ENCODE measurements at regions not wholly inside any gene's neighbourhood (a gene's known extent, or its start where the extent isn't known, plus 50 kb on each side); places are given as distances from the start of the nearest gene placed in this dataset.
"Not testable (repeated sequence)": the region's sequence is repeated elsewhere in the genome, so short reads cannot be mapped to it uniquely, and the experiment has no call there.

DNA sequence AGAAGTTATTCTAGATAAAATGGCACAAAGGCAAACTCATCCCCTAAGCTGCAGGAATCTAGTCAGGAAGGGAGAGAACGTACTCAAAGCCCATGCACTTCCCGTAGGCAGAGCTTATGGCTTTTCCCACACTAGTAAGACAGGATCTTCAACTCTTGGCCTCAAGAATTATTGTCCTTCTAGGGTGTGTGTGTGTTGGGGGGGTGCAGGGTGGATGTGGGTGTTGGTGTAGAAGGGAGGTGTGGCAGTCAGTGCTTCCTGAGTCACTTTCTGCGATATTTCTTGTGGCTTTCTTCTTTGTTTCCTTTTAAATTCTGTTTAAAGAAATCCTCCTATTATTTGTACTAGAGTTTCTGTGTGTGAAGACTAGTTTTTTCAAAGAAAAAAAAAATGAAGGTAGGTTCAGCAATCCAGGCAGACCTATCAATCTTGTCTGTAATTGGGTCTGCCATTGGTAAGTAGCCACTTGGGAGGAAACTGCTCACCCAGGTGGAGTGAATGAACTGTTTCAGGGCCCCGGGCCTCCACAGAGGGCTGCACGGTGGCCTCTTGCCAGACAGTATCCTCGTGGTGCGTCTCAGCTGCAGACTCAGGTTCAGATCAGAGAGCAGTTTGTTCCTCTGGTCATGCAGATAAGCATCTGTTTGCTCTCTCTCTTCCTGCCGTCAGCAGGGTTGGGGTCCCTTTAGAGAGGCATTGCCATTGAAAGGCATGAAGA lies 131.9 kb downstream of the NPR3 start:
- ChIA-PET CTCF (no interaction called here), POLR2A (no interaction called here)

DNA sequence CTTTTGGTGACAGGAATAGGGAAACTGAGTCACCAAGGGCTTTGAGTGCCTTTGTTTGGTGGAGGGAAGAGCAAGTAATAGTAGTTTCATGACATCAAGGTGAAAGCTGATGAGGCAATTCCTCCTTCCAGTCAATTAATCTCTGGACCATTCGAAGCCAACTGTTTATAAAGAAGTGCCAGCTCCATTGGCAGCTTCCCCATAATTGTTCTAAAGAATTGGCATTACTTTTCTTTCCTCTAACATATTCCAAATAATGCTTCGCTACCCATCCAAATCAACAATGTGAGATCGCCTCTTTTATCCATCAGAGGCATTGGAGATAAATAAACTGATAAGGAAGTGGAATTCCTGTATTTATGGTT lies 132.4 kb downstream of the NPR3 start:
- POLR2A ChIA-PET = no interaction called here
- CTCF ChIA-PET = no interaction called here

- POLR2A ChIA-PET = no interaction called here
- CTCF ChIA-PET = no interaction called here
Measured at GRCh38 chr5:32845171-32845570, 134.1 kb downstream of the NPR3 start.

DNA sequence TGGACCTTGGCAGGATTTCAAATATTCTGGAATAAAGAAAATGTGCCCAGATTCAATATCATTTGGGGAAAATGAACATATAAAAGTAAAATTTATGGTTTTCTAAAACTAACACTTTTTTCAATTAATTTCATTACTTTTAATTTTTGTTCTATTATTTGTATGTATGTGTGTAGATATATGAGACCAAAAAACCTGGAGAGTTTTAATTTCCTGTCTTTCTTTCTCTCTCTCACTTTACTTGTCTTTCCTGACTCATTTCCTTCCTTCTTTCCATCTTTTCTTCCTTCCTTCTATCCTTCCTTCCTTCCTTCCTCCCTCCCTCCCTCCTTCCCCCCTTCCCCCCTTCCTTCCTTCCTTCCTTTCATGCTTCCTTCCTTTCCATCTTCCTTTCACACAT lies 137.0 kb downstream of the NPR3 start:
- ChIA-PET POLR2A (no interaction called here), CTCF (no interaction called here)

DNA sequence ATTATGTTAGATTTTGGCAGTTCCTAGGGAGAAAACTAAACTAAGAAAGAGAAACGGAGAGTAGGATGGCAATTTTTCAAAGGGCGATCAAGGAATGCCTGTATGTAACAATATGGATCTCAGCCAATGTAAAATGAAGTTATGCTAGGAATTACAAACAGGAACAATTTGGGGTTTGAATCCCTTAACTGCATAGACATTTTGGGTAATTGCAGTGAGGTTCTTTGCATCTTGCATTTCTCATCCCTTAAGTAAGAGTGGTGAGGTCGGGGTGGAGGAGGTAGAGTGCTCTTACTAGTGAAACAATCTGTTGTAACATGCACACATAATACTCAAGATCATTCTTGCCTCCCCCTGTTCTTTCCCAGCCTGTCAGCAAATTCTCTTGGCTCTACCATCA lies 137.6 kb downstream of the NPR3 start:
- POLR2A ChIA-PET = no interaction called here
- CTCF ChIA-PET = no interaction called here

DNA sequence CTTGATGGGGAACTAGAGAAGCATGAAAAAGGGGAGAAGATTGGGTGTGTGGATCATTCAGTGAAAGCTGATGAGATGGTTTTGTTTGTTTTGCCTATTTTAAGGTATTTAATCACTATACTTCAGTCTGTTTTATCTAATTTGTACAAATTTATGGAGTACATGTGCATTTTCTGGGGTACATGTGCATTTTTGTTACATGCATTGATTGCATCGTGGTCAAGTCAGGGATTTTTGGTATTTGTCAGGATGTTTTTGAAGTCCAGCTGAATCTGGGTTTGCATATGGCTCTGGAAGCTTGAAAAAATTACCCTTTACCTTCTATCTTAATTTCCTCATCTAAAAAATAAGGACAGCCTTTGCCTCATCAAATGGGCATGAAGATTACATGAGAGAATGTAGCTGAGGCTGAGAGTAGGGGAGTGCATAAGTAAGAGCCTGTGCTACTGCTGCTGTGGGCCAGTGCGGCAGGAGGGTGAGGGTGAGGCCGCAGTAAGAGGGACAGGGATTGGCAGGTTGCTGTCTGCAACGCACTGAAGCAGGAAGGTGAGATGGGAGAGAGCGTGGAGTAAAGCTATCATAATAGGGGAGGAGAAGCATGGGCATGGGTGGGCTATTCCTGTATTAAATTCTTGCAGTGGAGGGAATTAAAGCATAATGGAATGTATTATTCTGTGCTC lies 139.8 kb downstream of the NPR3 start:
- CTCF ChIA-PET = no interaction called here
- POLR2A ChIA-PET = no interaction called here

- ChIA-PET POLR2A (no interaction called here), CTCF (no interaction called here)
Measured at GRCh38 chr5:32851559-32852173, 140.5 kb downstream of the NPR3 start.

- ChIA-PET CTCF (no interaction called here), POLR2A (no interaction called here)
Measured at GRCh38 chr5:32852535-32852934, 141.4 kb downstream of the NPR3 start.

GRCh38 chr5:32852976-32853375 lies 141.9 kb downstream of the NPR3 start:
- CTCF ChIA-PET = no interaction called here
- POLR2A ChIA-PET = no interaction called here

GRCh38 chr5:32854473-32854872 lies 143.4 kb downstream of the NPR3 start:
- POLR2A ChIA-PET = no interaction called here
- CTCF ChIA-PET = no interaction called here

DNA sequence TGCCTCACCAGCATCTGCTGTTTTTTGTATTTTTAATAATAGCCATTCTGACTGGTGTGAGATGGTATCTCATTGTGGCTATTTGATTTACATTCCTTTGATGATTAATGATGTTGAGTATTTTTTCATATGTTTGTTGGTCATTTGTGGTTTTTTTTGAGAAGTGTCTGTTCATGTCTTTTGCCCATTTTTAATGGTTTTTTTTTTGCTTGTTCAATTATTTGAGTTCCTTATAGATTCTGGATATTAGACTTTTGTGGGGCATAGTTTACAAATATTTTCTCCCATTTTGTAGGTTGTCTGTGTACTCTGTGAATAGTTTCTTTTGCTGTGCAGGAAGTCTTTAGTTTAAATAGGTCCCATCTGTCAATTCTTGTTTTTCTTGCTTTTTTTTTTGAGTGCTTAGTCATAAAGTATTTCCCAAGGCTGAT lies 148.1 kb downstream of the NPR3 start:
- CTCF ChIA-PET = no interaction called here
- POLR2A ChIA-PET = no interaction called here

DNA sequence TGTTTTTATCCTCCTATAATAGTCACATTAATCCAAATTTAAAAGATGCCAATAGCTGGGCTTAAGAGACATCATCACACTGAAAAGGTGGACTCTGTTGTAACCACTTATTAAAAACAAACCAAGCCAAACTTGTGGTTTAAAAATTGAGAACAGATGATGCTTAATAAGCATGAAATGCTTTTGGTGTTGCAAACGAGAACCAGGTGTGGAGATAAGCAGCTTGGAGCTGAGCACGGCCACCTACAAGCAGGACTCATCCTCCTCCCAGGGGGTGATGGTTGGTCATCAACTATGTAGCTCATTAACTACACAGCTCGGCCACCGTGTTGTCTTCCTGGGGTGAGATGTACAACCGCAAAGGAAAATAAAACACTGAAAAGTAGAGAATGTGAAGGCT lies 154.4 kb downstream of the NPR3 start:
- ChIA-PET POLR2A (no interaction called here), CTCF (no interaction called here)

DNA sequence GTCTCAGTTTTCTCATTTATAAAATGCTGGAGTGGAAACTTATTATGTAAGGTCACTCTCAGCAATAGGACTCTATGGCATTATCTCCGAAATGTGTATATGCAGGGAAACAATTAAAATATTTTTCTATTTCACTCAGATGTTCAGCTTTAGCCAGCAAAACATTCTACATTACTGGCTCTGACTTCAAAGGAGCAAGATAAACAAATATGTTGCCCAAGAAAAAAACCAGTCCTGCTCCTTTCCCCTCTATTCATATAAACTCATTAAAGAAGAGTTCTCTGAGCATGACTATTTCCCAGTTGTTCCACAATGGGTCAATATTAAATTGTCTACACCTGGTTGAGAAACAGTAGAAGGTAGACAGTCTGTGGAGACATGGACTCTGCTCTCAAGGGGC lies 155.0 kb downstream of the NPR3 start:
- POLR2A ChIA-PET = no interaction called here
- CTCF ChIA-PET = no interaction called here

GRCh38 chr5:32869216-32869615 lies 158.1 kb downstream of the NPR3 start:
- ChIA-PET POLR2A (no interaction called here), CTCF (no interaction called here)

DNA sequence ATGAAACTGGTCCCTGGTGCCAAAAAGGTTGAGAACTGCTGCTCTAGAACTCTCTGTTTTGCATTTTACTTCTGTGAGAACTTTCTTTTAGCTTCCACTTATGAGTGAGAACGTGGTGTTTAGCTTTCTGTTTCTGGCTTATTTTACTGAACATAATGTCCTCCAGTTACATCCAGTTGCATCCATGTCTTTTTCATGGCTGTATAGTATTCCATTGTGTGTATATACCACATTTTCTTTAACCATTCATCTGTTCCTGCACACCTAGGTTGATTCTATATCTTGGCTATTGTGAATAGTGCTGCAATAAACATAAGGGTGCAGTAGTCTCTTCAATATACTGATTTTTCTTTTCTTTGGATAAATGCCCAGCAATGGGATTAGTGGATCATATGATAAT lies 165.7 kb downstream of the NPR3 start:
- ChIA-PET POLR2A (no interaction called here), CTCF (no interaction called here)

- CTCF ChIA-PET, POLR2A ChIA-PET: not testable (repeated sequence)
Measured at GRCh38 chr5:32879364-32879763, 168.2 kb downstream of the NPR3 start.

DNA sequence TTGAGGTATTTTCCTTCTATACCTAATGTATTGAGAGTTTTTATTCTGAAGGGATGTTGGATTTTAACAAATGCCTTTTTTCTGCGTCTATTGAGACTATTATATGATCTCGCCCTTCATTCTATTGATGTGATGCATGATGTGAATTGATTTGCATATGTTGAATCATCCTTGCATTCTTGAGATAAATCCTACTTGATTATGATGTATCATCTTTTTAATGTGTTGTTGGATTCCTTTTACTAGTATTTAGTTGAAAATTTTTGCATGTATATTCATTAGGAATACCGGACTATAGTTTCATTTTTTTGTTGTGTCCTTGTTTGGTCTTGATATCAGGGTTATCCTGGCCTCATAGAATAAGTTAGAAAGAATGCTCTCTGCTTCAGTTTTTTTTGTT lies 169.7 kb downstream of the NPR3 start:
- ChIA-PET POLR2A (no interaction called here), CTCF (no interaction called here)

GRCh38 chr5:32887390-32887789 lies 176.3 kb downstream of the NPR3 start:
- POLR2A ChIA-PET = no interaction called here
- CTCF ChIA-PET = no interaction called here

DNA sequence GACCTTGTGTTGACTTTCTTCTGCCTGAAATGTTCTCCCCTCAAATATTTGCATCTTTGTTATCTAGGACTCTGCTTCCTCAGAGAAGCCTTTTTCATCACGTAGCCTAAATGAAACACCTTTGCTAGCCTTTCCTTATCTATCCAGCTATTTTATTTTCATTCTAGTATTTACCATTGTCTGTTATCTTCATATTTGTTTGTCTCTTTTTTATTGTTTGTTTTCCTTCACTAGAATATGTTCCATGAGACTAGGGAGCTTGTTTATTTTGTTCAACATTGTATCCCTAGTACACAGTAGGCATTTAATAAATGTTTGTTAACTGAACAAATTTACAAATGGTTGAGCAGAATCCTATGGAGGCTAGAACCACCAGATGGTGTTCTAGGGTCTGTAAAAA lies 178.0 kb downstream of the NPR3 start:
- POLR2A ChIA-PET = no interaction called here
- CTCF ChIA-PET = no interaction called here

DNA sequence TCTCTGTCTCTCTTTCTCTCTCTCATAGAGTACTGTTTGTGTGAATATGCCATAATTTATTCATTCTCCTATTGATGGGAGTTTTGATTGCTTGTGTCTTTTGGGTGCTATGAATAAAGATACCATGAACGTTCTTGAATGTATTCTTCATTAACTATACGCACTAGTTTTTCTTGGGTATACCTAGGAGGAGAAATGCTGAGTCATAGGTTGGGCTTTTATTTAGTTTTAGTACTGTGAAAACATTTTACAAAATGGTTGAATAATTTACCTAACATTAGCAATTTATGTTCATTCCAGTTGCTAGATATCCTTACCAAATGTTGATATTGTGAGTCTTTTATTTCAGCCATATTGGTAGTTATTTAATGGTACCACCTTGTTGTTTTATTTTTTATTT lies 192.5 kb downstream of the NPR3 start:
- CTCF ChIA-PET = no interaction called here
- POLR2A ChIA-PET = no interaction called here

- CTCF ChIA-PET = no interaction called here
- POLR2A ChIA-PET = no interaction called here
Measured at GRCh38 chr5:32908641-32909040, 197.5 kb downstream of the NPR3 start.

DNA sequence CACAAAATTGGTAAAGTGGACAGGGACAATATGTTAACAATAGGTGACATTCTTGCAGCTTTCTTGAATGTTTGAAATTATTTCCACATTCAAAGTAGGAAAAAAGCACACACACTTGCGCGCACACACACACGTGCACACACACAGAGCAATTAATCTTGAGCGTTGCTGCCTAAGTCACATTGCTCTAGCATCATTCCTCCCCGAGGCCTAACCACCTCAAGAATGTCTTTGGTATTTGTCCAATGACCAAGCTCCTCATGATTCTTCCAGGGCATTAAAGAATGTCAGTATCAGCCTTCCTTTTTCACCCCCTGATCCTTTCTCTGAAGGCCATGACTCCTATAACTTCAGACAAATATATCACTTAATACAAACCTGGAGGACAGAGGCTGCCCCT lies 198.1 kb downstream of the NPR3 start:
- ChIA-PET POLR2A (no interaction called here), CTCF (no interaction called here)
